HCT116 (cell line): ENCODE measurements at regions not wholly inside any gene's neighbourhood (a gene's known extent, or its start where the extent isn't known, plus 50 kb on each side); places are given as distances from the start of the nearest gene placed in this dataset.

Experiments
- ATAC-seq: fragments of 200-7000 bp; cut with Tn5 transposase; 2 replicates; pipeline ENCODE4 v1.9.1; 2020; ENCODE audit warnings: mild to moderate bottlenecking, moderate library complexity
- BruUV-seq: library from RNA; stranded (reverse); fragments of 400-500 nt; replicated peaks from 2 replicates; lab custom pipeline; 2021; lab: Mats Ljungman, UMichigan
- CTCF ChIA-PET: fragments of 300-600 bp; sonication (Branson Sonifier 250); formaldehyde crosslinking; loops from one replicate; lab custom pipeline; 2021; ENCODE audit warnings: antibody characterized with exemption; lab: Charles Lee
- POLR2A ChIA-PET: fragments of 300-600, 350-600 bp; sonication (Branson Sonifier 250); formaldehyde crosslinking; loops from one replicate; lab custom pipeline; 2021; ENCODE audit warnings: antibody characterized with exemption; lab: Charles Lee
- RAD21 ChIA-PET, 2 experiments: fragments of 300-600 bp; sonication (Branson Sonifier 250); formaldehyde crosslinking; loops; one replicate each; lab custom pipeline; 2023; ENCODE audit warnings: low total read pairs in 2 of 2; ENCODE audit not compliant: uncharacterized antibody in 2 of 2, unreplicated experiment in 2 of 2, low non-redundant PET in 1 of 2; lab: Charles Lee
- DNase-seq: peaks from one replicate; pipeline ENCODE4 v3.0.0-alpha.2; 2010; ENCODE audit warnings: low read depth, low spot score
- H2AFZ ChIP-seq: fragments of 200-600 bp; shearing (Covaris generic), sonication (generic); 2 replicates; pipeline ENCODE4 v1.6.1; 2017; ENCODE audit warnings: low read depth, mixed run types, mixed read lengths, antibody characterized with exemption, low read length; ENCODE audit not compliant: poor library complexity, severe bottlenecking
- H3K27ac ChIP-seq: 2 replicates; pipeline ENCODE4 v1.5.1; 2012; ENCODE audit warnings: low read depth, low read length
- H3K27me3 ChIP-seq: fragments of 200-600 bp; sonication (generic); 2 replicates; pipeline ENCODE4 v1.6.1; 2016; ENCODE audit warnings: mixed run types, low read length, mixed read lengths; ENCODE audit not compliant: insufficient read depth
- H3K36me3 ChIP-seq, 2 experiments: fragments of 200-500 bp in 1 of 2; fragments of 200-600 bp in 1 of 2; sonication (Bioruptor generic) in 1 of 2; sonication (generic) in 1 of 2; 2 replicates each; pipeline versions ENCODE4 v1.5.1 to v1.6.1; 2014 to 2016; ENCODE audit warnings: low read length in 2 of 2, inconsistent platforms in 1 of 2, mixed read lengths in 1 of 2, mixed run types in 1 of 2; ENCODE audit not compliant: insufficient read depth in 2 of 2, control insufficient read depth in 1 of 2
- H3K4me1 ChIP-seq, 2 experiments: fragments of 200-600 bp in 1 of 2; sonication (generic) in 1 of 2; 2 replicates each; pipeline versions ENCODE4 v1.5.1 to v1.6.1; 2012 to 2017; ENCODE audit warnings: low read length in 2 of 2, inconsistent platforms in 1 of 2, mild to moderate bottlenecking in 1 of 2, mixed read lengths in 1 of 2, mixed run types in 1 of 2, moderate library complexity in 1 of 2; ENCODE audit not compliant: insufficient read depth in 2 of 2, control insufficient read depth in 1 of 2
- H3K4me2 ChIP-seq: fragments of 200-600 bp; sonication (generic); 2 replicates; pipeline ENCODE4 v1.6.1; 2017; ENCODE audit warnings: mixed run types, low read length, mixed read lengths
- H3K4me3 ChIP-seq, 2 experiments: fragments of 200-600 bp in 1 of 2; sonication (generic) in 1 of 2; replicated peaks in 1 of 2; 2 replicates each; pipeline ENCODE4 v1.5.1; 2011 to 2016; ENCODE audit warnings: low read length in 2 of 2, control low read depth in 1 of 2, low read depth in 1 of 2, mild to moderate bottlenecking in 1 of 2, mixed read lengths in 1 of 2, mixed run types in 1 of 2
- H3K79me2 ChIP-seq: fragments of 200-600 bp; sonication (generic); 2 replicates; pipeline ENCODE4 v1.6.1; 2017; ENCODE audit warnings: mild to moderate bottlenecking, mixed run types, low read length, moderate library complexity, mixed read lengths; ENCODE audit not compliant: insufficient read depth
- H3K9ac ChIP-seq: fragments of 200-600 bp; sonication (generic); 2 replicates; pipeline ENCODE4 v1.6.1; 2016; ENCODE audit warnings: low read length, mixed read lengths
- H3K9me2 ChIP-seq: fragments of 200-600 bp; sonication (generic), shearing (Covaris generic); 2 replicates; pipeline ENCODE4 v1.6.1; 2017; ENCODE audit warnings: mixed run types, mild to moderate bottlenecking, moderate library complexity; ENCODE audit not compliant: insufficient read depth
- H3K9me3 ChIP-seq, 2 experiments: fragments of 200-500 bp in 1 of 2; fragments of 200-600 bp in 1 of 2; sonication (Bioruptor generic) in 1 of 2; sonication (generic) in 1 of 2; 2 replicates each; pipeline ENCODE4 v1.6.1; 2014 to 2017; ENCODE audit warnings: low read length in 2 of 2, mixed read lengths in 2 of 2, inconsistent platforms in 1 of 2, low read depth in 1 of 2, mild to moderate bottlenecking in 1 of 2, mixed run types in 1 of 2, moderate library complexity in 1 of 2; ENCODE audit not compliant: control insufficient read depth in 1 of 2, insufficient read depth in 1 of 2
- H4K20me1 ChIP-seq: fragments of 200-600 bp; sonication (generic), shearing (Covaris generic); 2 replicates; pipeline ENCODE4 v1.6.1; 2017; ENCODE audit warnings: mixed run types, mild to moderate bottlenecking, moderate library complexity; ENCODE audit not compliant: insufficient read depth
- CEBPB ChIP-seq: IDR thresholded peaks from 2 replicates; pipeline ENCODE4 v1.6.1; 2012; ENCODE audit warnings: low read depth
- CTCF ChIP-seq, 3 experiments: fragments of 200-600 bp in 1 of 3; sonication (generic) in 1 of 3; IDR thresholded peaks in 2 of 3; conservative IDR thresholded peaks in 1 of 3; 2 replicates each; pipeline ENCODE4 v1.5.1; 2012 to 2017; ENCODE audit warnings: low read depth in 2 of 3, low read length in 2 of 3, antibody characterized with exemption in 1 of 3, borderline replicate concordance in 1 of 3, control low read depth in 1 of 3, mild to moderate bottlenecking in 1 of 3, mixed read lengths in 1 of 3, mixed run types in 1 of 3, moderate library complexity in 1 of 3; ENCODE audit not compliant: insufficient read depth in 1 of 3
- MAX ChIP-seq: IDR thresholded peaks from 2 replicates; pipeline ENCODE4 v1.6.1; 2012
- RAD21 ChIP-seq: IDR thresholded peaks from 2 replicates; pipeline ENCODE4 v1.6.1; 2012; ENCODE audit warnings: low read depth, mild to moderate bottlenecking
- intact Hi-C: fragments of 100-400 bp; cut with micrococcal nuclease; formaldehyde crosslinking; loops from 2 replicates; pipeline ENCODE4 v1.10.0; 2022

GRCh38 chr12:56840922-56841321 is 77.8 kb downstream of the HSD17B6 start:
- BruUV-seq: no TSS peak
- H3K27me3 ChIP-seq: no peaks in the 10 kb centered on the region
- intact Hi-C loops: loop anchor here (1.0 to 10.0 kb wide), 3 partner anchors 146 to 224 kb away; no protein-coding TSS in a partner anchor
- H3K9me3 ChIP-seq: no peaks in the 10 kb centered on the region
- H2AFZ ChIP-seq: no peak overlapping the region
- H3K4me3 ChIP-seq: no peak overlapping the region
- ChIA-PET POLR2A (no interaction called here), CTCF (interaction anchor here (1.1 to 2.5 kb wide), 5 partner anchors 60 to 271 kb away, joined by 3 to 36 read pairs (median 7); no protein-coding TSS in a partner anchor)
- no peak overlapping the region for H3K4me2 ChIP-seq
- no peak overlapping the region for H3K27ac ChIP-seq
- H3K79me2 ChIP-seq: no peaks in the 10 kb centered on the region
- peak; percentile 27; the same call in 1 of the 2 replicates for ATAC-seq
- H3K9me2 ChIP-seq: no peaks in the 10 kb centered on the region
- no peaks in the 10 kb centered on the region for H3K36me3 ChIP-seq
- no peak overlapping the region for H3K9ac ChIP-seq
- no peak for TF ChIP-seq CEBPB
- TF ChIP-seq, all 23 proteins: peak for 0
- Histone ChIP-seq H4K20me1 (no peaks in the 10 kb centered on the region), H3K4me1 (peaks cover 0 to 13% of the 10 kb centered on the region in 2 experiments; a peak in 1 of 4 replicates)
- RAD21 ChIA-PET: interaction anchor here in 1 of 2 experiments (1.3 kb wide), 1 partner anchor 145 kb away, joined by 3 read pairs; no protein-coding TSS in a partner anchor
- no peak for DNase-seq

- Histone ChIP-seq H4K20me1 (no peaks in the 10 kb centered on the region), H2AFZ (no peak overlapping the region), H3K9me2 (no peaks in the 10 kb centered on the region), H3K4me3 (no peak overlapping the region), H3K4me2 (no peak overlapping the region), H3K9ac (no peak overlapping the region), H3K27ac (no peak overlapping the region), H3K79me2 (no peaks in the 10 kb centered on the region), H3K9me3 (no peaks in the 10 kb centered on the region), H3K4me1 (peaks cover 0 to 13% of the 10 kb centered on the region in 2 experiments; a peak in 1 of 4 replicates), H3K36me3 (no peaks in the 10 kb centered on the region), H3K27me3 (no peaks in the 10 kb centered on the region)
- DNase-seq (peak; percentile 48), ATAC-seq (peak; percentile 87)
- ChIA-PET RAD21 (interaction anchor here (0.5 to 1.3 kb wide), 7 partner anchors 146 to 272 kb away, joined by 3 to 7 read pairs (median 4); no protein-coding TSS in a partner anchor), POLR2A (no interaction called here), CTCF (interaction anchor here (0.7 to 2.5 kb wide), 9 partner anchors 14 to 272 kb away, joined by 3 to 36 read pairs (median 4); a partner anchor contains a TSS)
- intact Hi-C loops: loop anchor here (1.0 to 10.0 kb wide), 3 partner anchors 147 to 225 kb away; no protein-coding TSS in a partner anchor
- no peak for TF ChIP-seq MAX
- TF ChIP-seq CTCF (IDR thresholded peaks at IDR 0.05 in 2 of 3, conservative IDR thresholded peaks at IDR 0.05 in 1 of 3; ENCODE audit: borderline replicate concordance in 1 of 3, insufficient read depth in 1 of 3, low read depth in 2 of 3, low read length in 2 of 3): peak; percentile 79 to 91 (median 82)
- TF ChIP-seq RAD21: peak; percentile 94
- BruUV-seq: no TSS peak
Measured at GRCh38 chr12:56839915-56840325, 76.8 kb downstream of the HSD17B6 start.
